ENCODE measurements at regions not wholly inside any gene's neighbourhood (a gene's known extent, or its start where the extent isn't known, plus 50 kb on each side); places are given as distances from the start of the nearest gene placed in this dataset.

- DNase-seq (ENCODE audit: low read depth): no peak
Observed at GRCh38 chr21:35222021-35222420, 172.9 kb upstream of the RUNX1 start.

- no peak for DNase-seq (ENCODE audit: low read depth)
Observed at GRCh38 chr21:35220301-35220700, 171.2 kb upstream of the RUNX1 start.

- no peak for DNase-seq (ENCODE audit: low read depth)
Observed at GRCh38 chr21:35219719-35220118, 170.6 kb upstream of the RUNX1 start.

GRCh38 chr21:35219291-35219690 lies 170.2 kb upstream of the RUNX1 start:
- DNase-seq (ENCODE audit: low read depth): no peak

- DNase-seq (ENCODE audit: low read depth): no peak
Observed at GRCh38 chr21:35217504-35218060, 168.5 kb upstream of the RUNX1 start.

GRCh38 chr21:35216996-35217395 lies 167.9 kb upstream of the RUNX1 start:
- DNase-seq (ENCODE audit: low read depth): no peak

GRCh38 chr21:35215870-35216269 lies 166.8 kb upstream of the RUNX1 start:
- DNase-seq (ENCODE audit: low read depth): no peak

GRCh38 chr21:35212393-35213127 lies 163.5 kb upstream of the RUNX1 start:
- no peak for DNase-seq (ENCODE audit: low read depth)

- DNase-seq (ENCODE audit: low read depth): no peak
Observed at GRCh38 chr21:35211782-35212181, 162.7 kb upstream of the RUNX1 start.

- no peak for DNase-seq (ENCODE audit: low read depth)
Observed at GRCh38 chr21:35210093-35210492, 161.0 kb upstream of the RUNX1 start.

- DNase-seq (ENCODE audit: low read depth): no peak
Observed at GRCh38 chr21:35208810-35209517, 159.9 kb upstream of the RUNX1 start.

GRCh38 chr21:35208104-35208503 lies 159.0 kb upstream of the RUNX1 start:
- no peak for DNase-seq (ENCODE audit: low read depth)

- no peak for DNase-seq (ENCODE audit: low read depth)
Observed at GRCh38 chr21:35207322-35207721, 158.2 kb upstream of the RUNX1 start.

- DNase-seq (ENCODE audit: low read depth): no peak
Observed at GRCh38 chr21:35206141-35207125, 157.3 kb upstream of the RUNX1 start.

GRCh38 chr21:35204850-35205541 lies 155.9 kb upstream of the RUNX1 start:
- DNase-seq (ENCODE audit: low read depth): peak; percentile 77

- DNase-seq (ENCODE audit: low read depth): no peak
Observed at GRCh38 chr21:35204125-35204524, 155.0 kb upstream of the RUNX1 start.

GRCh38 chr21:35203093-35203977 lies 154.2 kb upstream of the RUNX1 start:
- DNase-seq (ENCODE audit: low read depth): no peak

- no peak for DNase-seq (ENCODE audit: low read depth)
Observed at GRCh38 chr21:35202431-35202830, 153.3 kb upstream of the RUNX1 start.

- DNase-seq (ENCODE audit: low read depth): no peak
Observed at GRCh38 chr21:35201799-35202198, 152.7 kb upstream of the RUNX1 start.

- no peak for DNase-seq (ENCODE audit: low read depth)
Observed at GRCh38 chr21:35201288-35201687, 152.2 kb upstream of the RUNX1 start.

GRCh38 chr21:35199733-35200015 lies 150.6 kb upstream of the RUNX1 start:
- no peak for DNase-seq (ENCODE audit: low read depth)

All from CMK (cell line).